ENCODE measurements at regions not wholly inside any gene's neighbourhood (a gene's known extent, or its start where the extent isn't known, plus 50 kb on each side); places are given as distances from the start of the nearest gene placed in this dataset.
A peak's percentile ranks its signal among the peaks of the same experiment; 100 is the strongest.

- H3K4me1 ChIP-seq, result no peaks in the 10 kb centered on the region
- TF ChIP-seq CTCF (IDR thresholded peaks at IDR 0.05; ENCODE audit: low read depth, low read length), result no peak
- H3K4me3 ChIP-seq (ENCODE audit: low read depth, low read length), result no peak overlapping the region
- no peaks in the 10 kb centered on the region for H3K27me3 ChIP-seq
- no peaks in the 10 kb centered on the region for H3K9me3 ChIP-seq
- no peaks in the 10 kb centered on the region for H3K36me3 ChIP-seq
- no peak for DNase-seq
These were observed 294.6 kb upstream of the ZSWIM2 start for GRCh38 chr2:187143537-187143936.

GRCh38 chr2:187139469-187139868 is 290.5 kb upstream of the ZSWIM2 start:
- DNase-seq, result no peak
- Histone ChIP-seq H3K4me1 (no peaks in the 10 kb centered on the region), H3K36me3 (no peaks in the 10 kb centered on the region), H3K4me3 (ENCODE audit: low read depth, low read length) (no peak overlapping the region), H3K9me3 (no peaks in the 10 kb centered on the region), H3K27me3 (no peaks in the 10 kb centered on the region)
- TF ChIP-seq CTCF (IDR thresholded peaks at IDR 0.05; ENCODE audit: low read depth, low read length), result no peak

- peak; percentile 5 for DNase-seq
- Histone ChIP-seq H3K9me3 (no peaks in the 10 kb centered on the region), H3K27me3 (no peaks in the 10 kb centered on the region), H3K36me3 (no peaks in the 10 kb centered on the region), H3K4me3 (ENCODE audit: low read depth, low read length) (no peak overlapping the region), H3K4me1 (no peaks in the 10 kb centered on the region)
- peak; percentile 55 for TF ChIP-seq CTCF (IDR thresholded peaks at IDR 0.05; ENCODE audit: low read depth, low read length)
These were observed 289.3 kb upstream of the ZSWIM2 start for GRCh38 chr2:187138265-187138664.

GRCh38 chr2:187136646-187137045 is 287.7 kb upstream of the ZSWIM2 start:
- no peaks in the 10 kb centered on the region for H3K27me3 ChIP-seq
- H3K36me3 ChIP-seq, result no peaks in the 10 kb centered on the region
- H3K4me3 ChIP-seq (ENCODE audit: low read depth, low read length), result no peak overlapping the region
- H3K9me3 ChIP-seq, result no peaks in the 10 kb centered on the region
- no peaks in the 10 kb centered on the region for H3K4me1 ChIP-seq
- no peak for TF ChIP-seq CTCF (IDR thresholded peaks at IDR 0.05; ENCODE audit: low read depth, low read length)
- no peak for DNase-seq

GRCh38 chr2:187134306-187134705 is 285.3 kb upstream of the ZSWIM2 start:
- Histone ChIP-seq H3K4me3 (ENCODE audit: low read depth, low read length) (no peak overlapping the region), H3K9me3 (no peaks in the 10 kb centered on the region), H3K36me3 (no peaks in the 10 kb centered on the region), H3K4me1 (no peaks in the 10 kb centered on the region), H3K27me3 (no peaks in the 10 kb centered on the region)
- no peak for TF ChIP-seq CTCF (IDR thresholded peaks at IDR 0.05; ENCODE audit: low read depth, low read length)
- no peak for DNase-seq

GRCh38 chr2:187129868-187130267 is 280.9 kb upstream of the ZSWIM2 start:
- Histone ChIP-seq H3K27me3 (no peaks in the 10 kb centered on the region), H3K9me3 (no peaks in the 10 kb centered on the region), H3K36me3 (no peaks in the 10 kb centered on the region), H3K4me1 (no peaks in the 10 kb centered on the region), H3K4me3 (ENCODE audit: low read depth, low read length) (no peak overlapping the region)
- no peak for TF ChIP-seq CTCF (IDR thresholded peaks at IDR 0.05; ENCODE audit: low read depth, low read length)
- no peak for DNase-seq

Measured in BE2C (cell line).